ENCODE measurements at regions not wholly inside any gene's neighbourhood (a gene's known extent, or its start where the extent isn't known, plus 50 kb on each side); places are given as distances from the start of the nearest gene placed in this dataset.

GRCh38 chr4:160213366-160213765 lies 1110.5 kb downstream of the RAPGEF2 start:
- TF ChIP-seq GATA3 (IDR thresholded peaks at IDR 0.05; ENCODE audit: low read depth, low read length) (no peak), GATA2 (IDR thresholded peaks at IDR 0.05; ENCODE audit: low read depth, low read length) (no peak)
